ENCODE measurements at regions not wholly inside any gene's neighbourhood (a gene's known extent, or its start where the extent isn't known, plus 50 kb on each side); places are given as distances from the start of the nearest gene placed in this dataset.

- TF ChIP-seq CTCF (IDR thresholded peaks at IDR 0.05) = no peak
- DNase-seq = no peak
- intact Hi-C loops (cut with DNase I, micrococcal nuclease) = no loop called here
- ATAC-seq = no peak
- Histone ChIP-seq H3K4me1 (ENCODE audit: low read depth) (no peaks in the 10 kb centered on the region), H3K36me3 (ENCODE audit: low read depth) (no peaks in the 10 kb centered on the region), H3K4me3 (no peak overlapping the region), H3K9me3 (peaks cover 6% of the 10 kb centered on the region)
Measured at GRCh38 chr7:19623676-19624075, 85.2 kb downstream of the POLR1F start.

- H3K9me3 ChIP-seq = no peaks in the 10 kb centered on the region
- no peaks in the 10 kb centered on the region for H3K36me3 ChIP-seq (ENCODE audit: low read depth)
- intact Hi-C loops (cut with DNase I, micrococcal nuclease) = no loop called here
- H3K4me3 ChIP-seq = no peak overlapping the region
- DNase-seq (no peak), ATAC-seq (no peak)
- TF ChIP-seq CTCF (IDR thresholded peaks at IDR 0.05) = no peak
- no peaks in the 10 kb centered on the region for H3K4me1 ChIP-seq (ENCODE audit: low read depth)
Measured at GRCh38 chr7:19621740-19622139, 87.1 kb downstream of the POLR1F start.

- intact Hi-C loops (cut with DNase I, micrococcal nuclease) = no loop called here
- H3K36me3 ChIP-seq (ENCODE audit: low read depth) = no peaks in the 10 kb centered on the region
- H3K9me3 ChIP-seq = no peaks in the 10 kb centered on the region
- no peak for DNase-seq
- no peak overlapping the region for H3K4me3 ChIP-seq
- H3K4me1 ChIP-seq (ENCODE audit: low read depth) = no peaks in the 10 kb centered on the region
- TF ChIP-seq CTCF (IDR thresholded peaks at IDR 0.05) = no peak
- ATAC-seq = no peak
Measured at GRCh38 chr7:19620470-19620869, 88.4 kb downstream of the POLR1F start.

- Histone ChIP-seq H3K4me3 (no peak overlapping the region), H3K36me3 (ENCODE audit: low read depth) (no peaks in the 10 kb centered on the region), H3K4me1 (ENCODE audit: low read depth) (no peaks in the 10 kb centered on the region), H3K9me3 (no peaks in the 10 kb centered on the region)
- TF ChIP-seq CTCF (IDR thresholded peaks at IDR 0.05) = no peak
- DNase-seq (no peak), ATAC-seq (no peak)
- intact Hi-C loops (cut with DNase I, micrococcal nuclease) = no loop called here
Measured at GRCh38 chr7:19619122-19619521, 89.7 kb downstream of the POLR1F start.

- TF ChIP-seq CTCF (IDR thresholded peaks at IDR 0.05) = no peak
- Histone ChIP-seq H3K9me3 (no peaks in the 10 kb centered on the region), H3K4me3 (no peak overlapping the region), H3K36me3 (ENCODE audit: low read depth) (no peaks in the 10 kb centered on the region), H3K4me1 (ENCODE audit: low read depth) (no peaks in the 10 kb centered on the region)
- DNase-seq (no peak), ATAC-seq (no peak)
- intact Hi-C loops (cut with DNase I, micrococcal nuclease) = no loop called here
Measured at GRCh38 chr7:19617901-19618300, 90.9 kb downstream of the POLR1F start.

- DNase-seq (no peak), ATAC-seq (no peak)
- intact Hi-C loops (cut with DNase I, micrococcal nuclease) = no loop called here
Measured at GRCh38 chr7:19610194-19610943, 98.5 kb downstream of the POLR1F start.

More at GRCh38 chr7:19610194-19610943, 98.5 kb downstream of the POLR1F start:
- no peaks in the 10 kb centered on the region for H3K4me1 ChIP-seq (ENCODE audit: low read depth)
- H3K9me3 ChIP-seq = peaks cover 2% of the 10 kb centered on the region
- H3K36me3 ChIP-seq (ENCODE audit: low read depth) = no peaks in the 10 kb centered on the region
- H3K4me3 ChIP-seq = no peak overlapping the region
- TF ChIP-seq CTCF (IDR thresholded peaks at IDR 0.05) = no peak
